HepG2 (cell line): ENCODE measurements at regions not wholly inside any gene's neighbourhood (a gene's known extent, or its start where the extent isn't known, plus 50 kb on each side); places are given as distances from the start of the nearest gene placed in this dataset.

Experiments used
- EZH2 ChIP-seq: conservative IDR thresholded peaks from 2 replicates; pipeline ENCODE4 v1.6.1; 2012; ENCODE audit warnings: mild to moderate bottlenecking, low read depth, low read length, moderate library complexity
- ZNF782 ChIP-seq: sonication (generic); formaldehyde crosslinking; IDR thresholded peaks from 2 replicates; pipeline ENCODE4 v1.4.0; 2020; ENCODE audit warnings: missing genetic modification reagents, mild to moderate bottlenecking, borderline replicate concordance

GRCh38 chr2:199092419-199092818 is 365.3 kb downstream of the SATB2 start:
- TF ChIP-seq ZNF782 (no peak), EZH2 (no peak)
